ENCODE measurements at regions not wholly inside any gene's neighbourhood (a gene's known extent, or its start where the extent isn't known, plus 50 kb on each side); places are given as distances from the start of the nearest gene placed in this dataset.
"Not testable (repeated sequence)": the region's sequence is repeated elsewhere in the genome, so short reads cannot be mapped to it uniquely, and the experiment has no call there.

- in situ Hi-C loops (cut with HindIII; ENCODE audit: low pct_ligation_motif_present, low pct_unique_long_range_greater_than_20kb, low sequenced_read_pairs): no loop called here
- DNase-seq: peak; percentile 29
These were observed 221.9 kb downstream of the TLR4 start for GRCh38 chr9:117926031-117926658.

DNA sequence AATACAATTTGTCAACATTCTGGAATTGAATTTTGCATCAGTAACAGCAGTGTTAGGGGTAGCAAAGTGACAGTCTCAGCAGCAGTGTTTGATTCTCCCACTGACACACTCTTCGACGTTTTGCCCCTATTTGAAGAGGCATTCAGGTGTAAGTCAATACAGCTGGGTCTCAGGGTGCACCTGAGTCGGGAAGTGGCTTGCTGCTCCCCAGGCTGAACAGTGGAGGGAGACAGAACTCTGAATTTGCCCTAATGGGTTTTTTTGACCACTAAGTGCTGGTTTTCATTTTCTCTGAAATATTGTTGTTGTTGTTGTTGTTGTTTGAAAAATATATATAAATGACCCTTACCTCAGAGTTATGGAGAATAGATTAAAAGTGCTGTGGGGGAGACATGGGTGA is 223.2 kb downstream of the TLR4 start:
- no peak for DNase-seq

DNA sequence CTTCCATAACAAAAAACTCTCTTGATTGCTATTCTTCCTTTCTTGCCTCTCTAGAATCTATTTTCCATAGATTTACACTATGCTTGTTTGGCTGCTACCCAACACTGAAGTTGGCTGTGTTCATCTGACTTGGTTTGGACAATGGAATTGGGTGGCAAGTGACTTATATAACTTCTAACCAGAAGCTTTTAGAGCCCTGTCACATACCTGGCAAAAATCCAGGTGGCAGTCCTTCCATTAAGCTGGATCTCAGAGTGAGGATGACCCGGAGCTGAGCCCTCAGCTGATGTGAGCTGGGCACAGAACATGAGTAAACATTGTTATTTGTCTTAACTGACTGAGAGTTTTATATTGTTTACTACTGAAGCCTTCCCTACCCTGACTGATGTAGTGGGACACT is 225.7 kb downstream of the TLR4 start:
- in situ Hi-C loops (cut with HindIII; ENCODE audit: low pct_ligation_motif_present, low pct_unique_long_range_greater_than_20kb, low sequenced_read_pairs): no loop called here

More for the DNA sequence above, 223.2 kb downstream of the TLR4 start:
- in situ Hi-C loops (cut with HindIII; ENCODE audit: low pct_ligation_motif_present, low pct_unique_long_range_greater_than_20kb, low sequenced_read_pairs): no loop called here

DNA sequence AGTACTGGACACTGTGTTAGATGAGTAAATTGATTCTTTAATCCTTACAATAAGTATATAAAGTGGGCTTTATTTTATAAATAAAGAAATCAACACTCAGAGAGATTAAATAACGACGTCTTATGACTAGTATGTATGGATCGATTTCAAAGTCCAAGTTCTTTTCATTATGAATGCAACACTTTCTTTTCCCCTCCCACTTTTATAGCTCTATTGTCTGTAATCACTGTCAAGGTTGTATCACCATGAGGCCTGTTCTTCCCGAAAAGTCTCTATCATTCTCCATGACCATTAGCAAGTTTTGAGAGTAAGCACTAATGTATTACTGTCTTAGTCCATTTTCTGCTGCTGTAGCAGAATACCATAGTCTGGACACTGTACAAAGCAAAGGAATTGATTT is 228.4 kb downstream of the TLR4 start:
- in situ Hi-C loops (cut with HindIII; ENCODE audit: low pct_ligation_motif_present, low pct_unique_long_range_greater_than_20kb, low sequenced_read_pairs): no loop called here
- no peak for DNase-seq

More for the DNA sequence above, 225.7 kb downstream of the TLR4 start:
- no peak for DNase-seq

DNA sequence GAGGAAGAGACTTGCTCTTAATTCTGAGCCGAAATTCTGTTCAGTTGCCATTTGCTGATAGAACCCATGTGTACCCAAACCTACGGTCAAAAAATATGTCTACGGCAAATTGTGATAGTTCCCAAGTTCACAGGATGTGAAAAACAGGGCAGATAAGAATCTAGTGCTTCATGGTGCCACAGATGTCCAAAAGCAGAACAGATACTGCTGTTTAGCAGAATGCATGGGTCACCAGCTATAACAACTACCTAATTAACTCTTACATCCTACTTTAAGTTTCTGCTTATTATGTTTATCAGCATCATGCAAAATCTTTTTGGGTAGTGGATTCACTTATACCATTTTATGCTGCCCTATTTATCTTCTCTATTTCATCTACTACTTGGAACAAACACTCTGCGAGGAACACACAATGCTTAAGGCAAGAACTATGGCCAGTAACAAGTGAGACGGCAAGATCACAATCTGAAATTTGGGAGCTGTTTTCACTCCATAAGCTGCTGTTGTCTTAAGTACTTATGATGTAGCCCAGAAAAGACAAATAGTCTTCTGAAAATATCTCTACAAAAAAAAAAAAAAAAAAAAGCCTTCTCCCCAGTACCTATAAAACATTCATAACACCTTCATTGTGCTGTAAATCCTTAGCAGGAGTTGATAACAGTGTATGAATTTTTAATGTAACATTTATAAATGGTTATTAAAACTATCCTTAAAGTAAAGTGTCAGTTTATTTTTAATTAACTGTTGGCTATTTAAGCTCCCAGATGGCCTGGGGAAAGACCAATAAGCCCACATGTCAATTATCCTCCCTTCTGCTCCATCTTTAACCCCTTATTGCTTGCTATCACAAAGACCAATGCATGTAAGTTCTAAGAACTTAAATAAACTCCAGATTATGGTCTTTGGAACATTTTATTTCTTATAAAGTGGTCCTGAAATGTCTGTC is 232.3 kb downstream of the TLR4 start:
- no peak for DNase-seq
- in situ Hi-C loops (cut with HindIII; ENCODE audit: low pct_ligation_motif_present, low pct_unique_long_range_greater_than_20kb, low sequenced_read_pairs): no loop called here

DNA sequence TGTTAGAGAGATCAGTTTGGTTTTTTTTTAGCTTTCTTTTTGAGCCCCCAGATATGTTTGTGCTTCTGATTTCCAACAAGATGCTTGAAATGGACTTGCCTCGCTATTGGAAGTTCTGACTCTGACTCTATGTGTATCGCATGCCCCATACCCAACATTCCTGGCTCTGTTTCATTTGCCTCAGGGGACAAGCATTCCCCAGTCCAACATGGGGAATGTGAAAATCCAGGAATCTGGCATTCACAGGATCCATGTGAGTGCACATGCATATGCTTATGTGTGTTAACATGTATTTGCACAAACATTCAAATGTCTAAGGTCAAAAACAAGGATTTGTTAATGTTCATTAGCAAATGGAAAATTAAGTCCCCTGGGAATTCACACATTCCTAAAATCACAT is 233.9 kb downstream of the TLR4 start:
- DNase-seq: no peak
- in situ Hi-C loops (cut with HindIII; ENCODE audit: low pct_ligation_motif_present, low pct_unique_long_range_greater_than_20kb, low sequenced_read_pairs): no loop called here

GRCh38 chr9:117938896-117939295 is 234.7 kb downstream of the TLR4 start:
- in situ Hi-C loops (cut with HindIII; ENCODE audit: low pct_ligation_motif_present, low pct_unique_long_range_greater_than_20kb, low sequenced_read_pairs): no loop called here
- no peak for DNase-seq

GRCh38 chr9:117944750-117945149 is 240.5 kb downstream of the TLR4 start:
- DNase-seq; in situ Hi-C loops (cut with HindIII; ENCODE audit: low pct_ligation_motif_present, low pct_unique_long_range_greater_than_20kb, low sequenced_read_pairs): not testable (repeated sequence)

DNA sequence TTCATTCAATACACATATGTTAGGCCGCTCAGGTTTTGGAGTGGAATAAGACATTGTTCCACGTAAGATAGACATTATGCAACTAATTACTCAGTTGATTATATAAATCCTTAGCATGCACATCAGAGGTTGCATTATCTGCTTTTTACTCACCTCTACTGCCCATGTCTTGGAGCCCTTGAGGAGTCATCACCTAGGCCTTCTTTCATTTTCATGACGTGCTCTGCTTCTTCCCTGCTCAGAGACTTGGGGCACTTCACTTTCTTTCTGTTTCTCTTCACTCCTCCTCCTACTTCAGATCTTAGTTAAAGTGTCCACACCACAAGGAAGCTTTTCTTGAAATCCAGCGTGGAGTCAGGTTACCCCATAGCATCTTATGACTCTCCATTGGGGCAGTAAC is 241.1 kb downstream of the TLR4 start:
- DNase-seq: no peak
- in situ Hi-C loops (cut with HindIII; ENCODE audit: low pct_ligation_motif_present, low pct_unique_long_range_greater_than_20kb, low sequenced_read_pairs): no loop called here

DNA sequence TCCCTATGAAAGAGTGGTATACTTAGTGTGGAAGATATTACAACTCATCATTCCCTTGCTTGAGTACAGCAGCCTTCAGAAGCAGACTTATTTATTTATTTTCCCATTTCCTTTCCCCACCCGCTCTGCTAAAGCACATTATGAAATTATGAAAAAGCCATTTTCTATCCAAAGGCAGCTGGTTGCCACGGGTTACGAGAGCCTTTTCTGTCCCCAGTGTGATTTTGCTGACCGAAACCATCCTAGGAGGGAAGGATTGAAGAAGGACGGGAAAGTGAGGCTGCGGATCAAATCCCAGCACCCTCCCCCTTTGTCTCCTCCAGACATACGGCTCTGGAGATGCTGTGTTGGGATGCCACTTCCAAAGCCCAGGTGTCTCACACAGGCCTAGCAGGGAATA is 246.9 kb downstream of the TLR4 start:
- DNase-seq: no peak
- in situ Hi-C loops (cut with HindIII; ENCODE audit: low pct_ligation_motif_present, low pct_unique_long_range_greater_than_20kb, low sequenced_read_pairs): no loop called here

DNA sequence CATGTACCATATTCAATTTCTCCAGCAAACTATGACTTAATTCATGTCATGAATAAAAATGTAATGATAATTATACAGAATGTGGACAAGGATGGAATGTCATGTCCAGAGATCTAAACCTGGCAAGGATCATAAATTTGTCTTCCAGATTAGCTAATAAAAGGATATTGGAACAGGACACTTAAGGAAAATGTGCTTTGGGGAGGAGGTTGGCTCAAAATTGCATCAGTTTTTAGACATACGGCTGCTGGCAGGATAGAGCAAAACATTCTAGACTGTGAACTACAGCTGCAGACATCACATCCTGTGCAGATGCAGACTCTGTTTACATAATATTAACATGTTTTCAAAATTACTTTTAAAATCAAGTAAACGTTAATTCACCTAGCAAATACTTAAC is 248.4 kb downstream of the TLR4 start:
- in situ Hi-C loops (cut with HindIII; ENCODE audit: low pct_ligation_motif_present, low pct_unique_long_range_greater_than_20kb, low sequenced_read_pairs): no loop called here
- DNase-seq: no peak

DNA sequence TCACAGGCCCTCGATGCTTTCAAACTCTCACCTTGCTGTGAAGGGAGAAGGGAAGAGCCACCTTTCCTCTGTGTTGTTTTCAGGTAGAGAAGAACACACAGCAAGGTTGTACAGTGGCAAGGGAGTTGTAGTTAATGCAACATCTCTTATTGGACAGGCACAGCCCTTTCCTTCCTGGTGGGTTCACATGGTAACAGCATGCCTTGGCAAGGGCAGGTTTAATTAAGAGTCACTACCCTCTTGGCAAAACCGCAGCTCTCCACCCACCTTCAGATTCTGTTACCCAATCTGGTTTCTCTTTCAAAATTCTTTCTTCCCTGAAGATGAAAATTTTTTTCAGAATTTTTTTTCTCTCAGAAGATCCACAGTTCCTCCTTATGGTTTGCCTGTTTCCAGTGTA is 253.1 kb downstream of the TLR4 start:
- DNase-seq: no peak
- in situ Hi-C loops (cut with HindIII; ENCODE audit: low pct_ligation_motif_present, low pct_unique_long_range_greater_than_20kb, low sequenced_read_pairs): no loop called here

GRCh38 chr9:117958726-117959125 is 254.5 kb downstream of the TLR4 start:
- in situ Hi-C loops (cut with HindIII; ENCODE audit: low pct_ligation_motif_present, low pct_unique_long_range_greater_than_20kb, low sequenced_read_pairs): no loop called here
- no peak for DNase-seq

GRCh38 chr9:117963493-117964090 is 259.4 kb downstream of the TLR4 start:
- DNase-seq: no peak
- in situ Hi-C loops (cut with HindIII; ENCODE audit: low pct_ligation_motif_present, low pct_unique_long_range_greater_than_20kb, low sequenced_read_pairs): no loop called here

GRCh38 chr9:117970276-117971050 is 266.3 kb downstream of the TLR4 start:
- in situ Hi-C loops (cut with HindIII; ENCODE audit: low pct_ligation_motif_present, low pct_unique_long_range_greater_than_20kb, low sequenced_read_pairs): no loop called here
- no peak for DNase-seq

GRCh38 chr9:117974108-117974507 is 269.9 kb downstream of the TLR4 start:
- in situ Hi-C loops (cut with HindIII; ENCODE audit: low pct_ligation_motif_present, low pct_unique_long_range_greater_than_20kb, low sequenced_read_pairs): no loop called here
- no peak for DNase-seq

DNA sequence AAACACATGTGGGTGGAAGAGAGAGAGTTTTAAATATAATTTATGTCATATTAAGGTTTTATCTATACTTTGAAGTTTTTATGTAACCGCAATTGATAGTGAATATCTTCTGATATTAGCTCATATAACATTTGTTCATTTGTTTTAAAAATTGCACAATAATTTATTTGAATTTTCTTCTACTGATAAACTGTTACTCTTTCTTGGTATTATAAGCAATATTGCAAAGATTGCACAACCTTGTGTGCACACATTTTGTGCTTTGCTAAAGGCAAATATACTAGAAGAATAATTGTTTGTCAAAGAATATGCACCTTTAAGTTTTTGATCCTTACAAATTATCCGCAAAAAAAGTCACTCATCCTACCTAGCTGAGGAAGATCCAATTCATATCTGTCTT is 275.7 kb downstream of the TLR4 start:
- DNase-seq: no peak
- in situ Hi-C loops (cut with HindIII; ENCODE audit: low pct_ligation_motif_present, low pct_unique_long_range_greater_than_20kb, low sequenced_read_pairs): no loop called here

DNA sequence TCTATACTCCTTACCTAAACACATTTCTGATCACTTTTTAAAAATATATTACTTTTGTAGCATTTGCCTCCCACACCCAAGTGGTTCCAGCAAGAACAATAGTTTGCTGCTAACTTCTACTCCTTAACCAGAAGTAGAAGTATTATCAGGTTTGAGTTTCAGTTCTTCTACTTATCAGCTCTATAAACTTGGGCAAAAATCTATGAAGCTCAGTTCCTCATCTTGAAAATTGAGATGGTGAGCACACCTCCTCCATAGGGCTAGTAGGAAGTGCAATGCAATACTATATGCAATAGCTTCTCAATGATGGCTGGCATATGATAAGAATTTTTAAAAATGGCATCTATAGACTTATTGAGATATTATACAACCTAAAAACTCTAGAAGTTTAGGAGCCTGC is 283.7 kb downstream of the TLR4 start:
- DNase-seq: no peak
- in situ Hi-C loops (cut with HindIII; ENCODE audit: low pct_ligation_motif_present, low pct_unique_long_range_greater_than_20kb, low sequenced_read_pairs): no loop called here

- no peak for DNase-seq
- in situ Hi-C loops (cut with HindIII; ENCODE audit: low pct_ligation_motif_present, low pct_unique_long_range_greater_than_20kb, low sequenced_read_pairs): no loop called here
These were observed 287.8 kb downstream of the TLR4 start for GRCh38 chr9:117992006-117992405.
